ENCODE measurements at regions not wholly inside any gene's neighbourhood (a gene's known extent, or its start where the extent isn't known, plus 50 kb on each side); places are given as distances from the start of the nearest gene placed in this dataset.

DNA sequence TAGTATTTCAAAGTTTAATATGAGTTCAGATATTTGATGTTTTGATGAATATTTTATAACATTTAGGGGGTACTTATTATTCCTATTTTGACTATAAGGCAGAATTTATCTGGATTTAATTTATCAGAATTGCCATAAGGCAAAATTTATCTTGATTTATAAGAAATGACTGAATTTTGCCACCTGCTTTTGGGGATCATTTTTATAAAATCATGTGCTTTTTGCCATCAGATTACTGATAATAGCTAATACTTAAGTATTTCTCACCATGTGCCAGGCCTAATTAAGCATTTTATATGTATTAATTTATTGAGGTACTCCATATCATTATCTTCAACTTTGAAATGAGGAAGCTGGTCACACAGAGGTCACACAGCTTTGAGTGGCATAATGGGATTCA, 423.7 kb downstream of the PRKD1 start:
- Mint-ChIP-seq H3K36me3 (ENCODE audit: low read depth) (no peaks in the 10 kb centered on the region), H3K27me3 (ENCODE audit: insufficient read depth) (no peaks in the 10 kb centered on the region)

DNA sequence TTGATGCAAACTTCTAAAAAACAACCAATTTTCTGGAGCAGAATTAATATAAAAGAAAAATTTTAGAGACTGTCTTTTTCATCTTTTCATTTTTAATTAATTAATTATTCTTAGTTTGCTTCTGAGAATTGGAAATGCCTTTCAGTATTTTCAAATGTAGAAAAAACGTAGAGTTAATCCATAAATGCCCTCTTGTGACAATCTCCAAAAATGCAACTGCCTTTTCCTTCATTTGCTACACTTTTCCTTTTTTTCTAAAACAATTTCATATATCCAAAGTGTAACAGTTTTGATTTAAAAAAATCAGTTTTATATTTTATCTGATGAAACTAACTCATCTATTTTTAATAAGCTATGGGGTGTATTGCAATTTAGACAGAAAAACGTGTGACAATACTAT, 409.3 kb downstream of the PRKD1 start:
- H3K27me3 Mint-ChIP-seq (ENCODE audit: insufficient read depth): no peaks in the 10 kb centered on the region
- no peak overlapping the region for H3K27ac Mint-ChIP-seq
- no peak overlapping the region for H3K4me3 Mint-ChIP-seq
- H3K9me3 Mint-ChIP-seq: peaks cover 21% of the 10 kb centered on the region
- intact Hi-C loops (cut with micrococcal nuclease): no loop called here
- H3K4me1 Mint-ChIP-seq (ENCODE audit: low read depth): no peaks in the 10 kb centered on the region
- no peaks in the 10 kb centered on the region for H3K36me3 Mint-ChIP-seq (ENCODE audit: low read depth)
- no peak for DNase-seq (ENCODE audit: low spot score)

More for the DNA sequence above, 423.7 kb downstream of the PRKD1 start:
- no peak for DNase-seq (ENCODE audit: low spot score)
- H3K4me1 Mint-ChIP-seq (ENCODE audit: low read depth): no peaks in the 10 kb centered on the region
- no peak overlapping the region for H3K4me3 Mint-ChIP-seq
- no peak overlapping the region for H3K27ac Mint-ChIP-seq
- intact Hi-C loops (cut with micrococcal nuclease): no loop called here
- H3K9me3 Mint-ChIP-seq: peaks cover 4% of the 10 kb centered on the region

DNA sequence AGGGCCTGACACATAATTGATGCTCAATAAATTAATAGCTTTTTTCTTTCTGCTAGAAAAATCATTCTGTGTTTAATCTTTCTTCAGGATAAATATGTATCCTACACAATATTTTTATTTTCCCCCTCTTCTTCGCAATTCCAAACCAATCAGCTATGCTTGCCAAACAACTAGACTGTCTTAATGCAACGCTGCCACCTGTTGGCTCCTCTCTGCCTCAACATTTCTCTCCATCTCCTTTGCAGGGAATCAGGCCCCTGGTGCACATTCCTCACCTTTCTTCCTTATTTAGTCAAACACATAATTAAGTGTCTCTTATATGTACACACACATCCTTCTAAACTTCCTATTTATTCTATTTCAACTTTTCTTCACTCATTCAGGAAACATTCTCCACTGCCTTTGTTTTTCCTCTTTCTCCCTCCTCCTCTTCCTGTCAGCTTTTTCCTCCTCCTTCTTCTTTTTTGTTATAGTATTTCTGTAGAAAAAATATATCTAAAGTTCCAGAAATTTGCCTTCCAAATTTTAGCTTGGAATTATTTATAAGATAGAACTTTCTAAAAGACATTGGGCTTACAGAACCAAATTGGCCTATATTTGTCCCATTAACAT, 406.0 kb downstream of the PRKD1 start:
- intact Hi-C loops (cut with micrococcal nuclease): no loop called here
- no peak for DNase-seq (ENCODE audit: low spot score)
- no peak overlapping the region for H3K27ac Mint-ChIP-seq

More for the DNA sequence above, 406.0 kb downstream of the PRKD1 start:
- no peaks in the 10 kb centered on the region for H3K27me3 Mint-ChIP-seq (ENCODE audit: insufficient read depth)
- H3K4me3 Mint-ChIP-seq: no peak overlapping the region
- peaks cover 14% of the 10 kb centered on the region for H3K9me3 Mint-ChIP-seq
- no peaks in the 10 kb centered on the region for H3K36me3 Mint-ChIP-seq (ENCODE audit: low read depth)
- H3K4me1 Mint-ChIP-seq (ENCODE audit: low read depth): no peaks in the 10 kb centered on the region

Data from activated T-helper 1 cell treated with anti-CD3 and anti-CD28 coated beads, Interleukin-12 subunit alpha, Interleukin-12 subunit beta, Interleukin-2, Interleukin-4 antibody, amounts not matched to agents 30 ng/mL and 10 ng/mL and 1 ng/mL, durations not matched to agents 14 hours and 24 hours and 36 hours (primary cell).